Left lung (tissue), 4 donors: ENCODE measurements at regions not wholly inside any gene's neighbourhood (a gene's known extent, or its start where the extent isn't known, plus 50 kb on each side); places are given as distances from the start of the nearest gene placed in this dataset.

Source experiments
- ATAC-seq: fragments of 200-7000 bp; cut with Tn5 transposase; one replicate; pipeline ENCODE4 v1.9.1; 2020; ENCODE audit warnings: moderate library complexity
- DNase-seq, 4 donors: peaks; one replicate each; pipeline ENCODE4 v3.0.0-alpha.2; 2013 to 2020
- H3K27ac ChIP-seq, 2 donors: fragments of 200-600 bp; sonication (generic) in 1 of 2; one replicate each; pipeline versions ENCODE4 v1.5.0 to v1.8.0; 2020 to 2021
- H3K27me3 ChIP-seq, 2 donors: fragments of 200-600 bp; sonication (generic) in 1 of 2; one replicate each; pipeline versions ENCODE4 v1.5.0 to v1.8.0; 2020 to 2021
- H3K36me3 ChIP-seq, 2 donors: fragments of 200-600 bp; sonication (generic) in 1 of 2; one replicate each; pipeline versions ENCODE4 v1.5.0 to v1.8.0; 2020 to 2021
- H3K4me1 ChIP-seq, 2 donors: fragments of 200-600 bp; one replicate each; pipeline ENCODE4 v1.8.0; 2021
- H3K4me3 ChIP-seq, 2 donors: fragments of 200-600 bp; sonication (generic) in 1 of 2; one replicate each; pipeline versions ENCODE4 v1.5.0 to v1.8.0; 2020 to 2021; ENCODE audit warnings: mild to moderate bottlenecking in 1 of 2
- H3K9me3 ChIP-seq, 2 donors: fragments of 200-600 bp; sonication (generic) in 1 of 2; one replicate each; pipeline versions ENCODE4 v1.5.0 to v1.8.0; 2020 to 2021
- intact Hi-C, 2 donors: fragments of 100-400 bp; cut with DNase I; formaldehyde crosslinking; loops; one replicate each; pipeline versions ENCODE4 v1.11.2 to v1.14.2; 2022
- TF ChIP-seq, protein P1 (sequence below), 2 donors: fragments of 200-600 bp; sonication (generic) in 1 of 2; IDR thresholded peaks; one replicate each; pipeline versions ENCODE4 v1.5.0 to v1.8.0; 2021; ENCODE audit warnings: antibody characterized with exemption in 2 of 2
- donor health status: DM: no; HTN: yes; CAD: no.
- donor health status: DM: no; HTN: no; CAD: no.

DNA sequence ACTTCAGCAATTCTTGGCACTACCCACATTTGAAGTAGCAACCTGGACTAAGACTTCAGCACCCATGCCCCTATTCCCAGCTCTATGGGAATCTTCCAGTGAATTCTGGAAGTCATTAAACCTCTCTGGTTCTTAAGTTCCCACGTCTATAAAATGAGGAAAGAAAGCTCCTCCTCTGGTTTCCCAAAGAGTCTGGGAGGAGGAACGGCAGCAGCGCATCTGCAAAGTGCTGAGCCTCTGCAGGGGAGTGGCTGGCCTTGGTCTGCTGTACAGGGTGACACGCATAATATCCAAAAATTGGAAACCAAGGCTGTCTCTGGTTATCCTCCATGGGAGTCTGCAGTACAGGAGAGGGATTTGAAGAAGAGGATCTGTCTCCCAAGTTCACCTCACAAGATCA is 73.6 kb upstream of the TP53I11 start:
- Histone ChIP-seq H3K4me3 (no peak overlapping the region), H3K36me3 (no peaks in the 10 kb centered on the region), H3K4me1 (peaks cover 10 to 15% of the 10 kb centered on the region in 2 donors), H3K27ac (no peak overlapping the region), H3K9me3 (no peaks in the 10 kb centered on the region), H3K27me3 (no peaks in the 10 kb centered on the region)
- TF ChIP-seq, protein P1, sequence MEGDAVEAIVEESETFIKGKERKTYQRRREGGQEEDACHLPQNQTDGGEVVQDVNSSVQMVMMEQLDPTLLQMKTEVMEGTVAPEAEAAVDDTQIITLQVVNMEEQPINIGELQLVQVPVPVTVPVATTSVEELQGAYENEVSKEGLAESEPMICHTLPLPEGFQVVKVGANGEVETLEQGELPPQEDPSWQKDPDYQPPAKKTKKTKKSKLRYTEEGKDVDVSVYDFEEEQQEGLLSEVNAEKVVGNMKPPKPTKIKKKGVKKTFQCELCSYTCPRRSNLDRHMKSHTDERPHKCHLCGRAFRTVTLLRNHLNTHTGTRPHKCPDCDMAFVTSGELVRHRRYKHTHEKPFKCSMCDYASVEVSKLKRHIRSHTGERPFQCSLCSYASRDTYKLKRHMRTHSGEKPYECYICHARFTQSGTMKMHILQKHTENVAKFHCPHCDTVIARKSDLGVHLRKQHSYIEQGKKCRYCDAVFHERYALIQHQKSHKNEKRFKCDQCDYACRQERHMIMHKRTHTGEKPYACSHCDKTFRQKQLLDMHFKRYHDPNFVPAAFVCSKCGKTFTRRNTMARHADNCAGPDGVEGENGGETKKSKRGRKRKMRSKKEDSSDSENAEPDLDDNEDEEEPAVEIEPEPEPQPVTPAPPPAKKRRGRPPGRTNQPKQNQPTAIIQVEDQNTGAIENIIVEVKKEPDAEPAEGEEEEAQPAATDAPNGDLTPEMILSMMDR (IDR thresholded peaks at IDR 0.05), result no peak
- ATAC-seq (no peak), DNase-seq (no peak)
- intact Hi-C loops, result no loop called here

- Histone ChIP-seq H3K9me3 (no peaks in the 10 kb centered on the region), H3K27ac (no peak overlapping the region), H3K27me3 (no peaks in the 10 kb centered on the region), H3K36me3 (no peaks in the 10 kb centered on the region), H3K4me3 (no peak overlapping the region), H3K4me1 (peaks cover 10 to 15% of the 10 kb centered on the region in 2 donors)
- intact Hi-C loops, result no loop called here
- DNase-seq (no peak), ATAC-seq (no peak)
- TF ChIP-seq, protein P1 (IDR thresholded peaks at IDR 0.05), result no peak
These were observed 74.3 kb upstream of the TP53I11 start for GRCh38 chr11:45024846-45025588.

GRCh38 chr11:45025716-45026492 is 75.2 kb upstream of the TP53I11 start:
- TF ChIP-seq, protein P1 (IDR thresholded peaks at IDR 0.05), result no peak
- intact Hi-C loops, result no loop called here
- H3K9me3 ChIP-seq, result no peaks in the 10 kb centered on the region
- no peaks in the 10 kb centered on the region for H3K27me3 ChIP-seq
- no peaks in the 10 kb centered on the region for H3K36me3 ChIP-seq
- no peak overlapping the region for H3K4me3 ChIP-seq
- DNase-seq, result peak in 2 of 4 donors; percentile 30 to 75
- peak; percentile 42 for ATAC-seq
- no peak overlapping the region for H3K27ac ChIP-seq
- peaks cover 8 to 15% of the 10 kb centered on the region in 2 donors for H3K4me1 ChIP-seq

- Histone ChIP-seq H3K4me1 (peaks cover 0 to 8% of the 10 kb centered on the region in 2 donors), H3K27ac (no peak overlapping the region), H3K9me3 (no peaks in the 10 kb centered on the region), H3K36me3 (no peaks in the 10 kb centered on the region), H3K27me3 (no peaks in the 10 kb centered on the region), H3K4me3 (no peak overlapping the region)
- TF ChIP-seq, protein P1 (IDR thresholded peaks at IDR 0.05), result no peak
- intact Hi-C loops, result no loop called here
- DNase-seq, result no peak
- ATAC-seq, result no peak
These were observed 76.2 kb upstream of the TP53I11 start for GRCh38 chr11:45026835-45027234.

- Histone ChIP-seq H3K36me3 (no peaks in the 10 kb centered on the region), H3K4me1 (peaks cover 0 to 4% of the 10 kb centered on the region in 2 donors), H3K27me3 (no peaks in the 10 kb centered on the region), H3K9me3 (no peaks in the 10 kb centered on the region), H3K4me3 (no peak overlapping the region), H3K27ac (no peak overlapping the region)
- TF ChIP-seq, protein P1 (IDR thresholded peaks at IDR 0.05), result no peak
- intact Hi-C loops, result no loop called here
- DNase-seq, result no peak
- ATAC-seq, result no peak
These were observed 76.6 kb upstream of the TP53I11 start for GRCh38 chr11:45027312-45027711.
